Upper lobe of left lung (tissue), 6 donors: ENCODE measurements at regions not wholly inside any gene's neighbourhood (a gene's known extent, or its start where the extent isn't known, plus 50 kb on each side); places are given as distances from the start of the nearest gene placed in this dataset.
A peak's percentile ranks its signal among the peaks of the same experiment; 100 is the strongest.

Experiments used
- ATAC-seq, 2 donors: fragments of 200-7000 bp; cut with Tn5 transposase; one replicate each; pipeline ENCODE4 v1.9.1; 2022; ENCODE audit warnings: mild to moderate bottlenecking in 2 of 2, moderate library complexity in 2 of 2; ENCODE audit not compliant: low FRiP score in 2 of 2
- DNase-seq, 2 donors: peaks; one replicate each; pipeline ENCODE4 v3.0.0-alpha.2; 2019 to 2020
- H3K27ac ChIP-seq, 4 donors: fragments of 200-600 bp; sonication (generic); one replicate each; pipeline ENCODE4 v1.5.1; 2016 to 2019
- H3K27me3 ChIP-seq, 4 donors: fragments of 200-600 bp; sonication (generic); one replicate each; pipeline ENCODE4 v1.5.1; 2017 to 2019
- H3K36me3 ChIP-seq, 4 donors: fragments of 200-600 bp; sonication (generic); one replicate each; pipeline ENCODE4 v1.5.1; 2016 to 2019
- H3K4me1 ChIP-seq, 4 donors: fragments of 200-600 bp; sonication (generic); one replicate each; pipeline ENCODE4 v1.5.1; 2018 to 2019
- H3K4me3 ChIP-seq, 4 donors: fragments of 200-600 bp; sonication (generic); one replicate each; pipeline ENCODE4 v1.5.1; 2017 to 2019; ENCODE audit warnings: mild to moderate bottlenecking in 2 of 4, moderate library complexity in 1 of 4
- H3K9me3 ChIP-seq, 4 donors: fragments of 200-600 bp; sonication (generic); one replicate each; pipeline ENCODE4 v1.5.1; 2018 to 2019
- CTCF ChIP-seq, 6 experiments: fragments of 450-650 bp in 4 of 6; fragments of 200-600 bp in 2 of 6; sonication (generic) in 2 of 6; IDR thresholded peaks; one replicate each; pipeline ENCODE4 v1.5.1; 2016 to 2019; ENCODE audit warnings: antibody characterized with exemption in 6 of 6
- EP300 ChIP-seq, 4 donors: sonication (generic); formaldehyde crosslinking; IDR thresholded peaks; one replicate each; pipeline ENCODE4 v1.5.1; 2017; ENCODE audit warnings: antibody characterized with exemption in 4 of 4, control low read depth in 2 of 4
- POLR2A ChIP-seq, 4 donors: fragments of 450-650 bp; IDR thresholded peaks; one replicate each; pipeline ENCODE4 v1.5.1; 2016 to 2017; ENCODE audit warnings: antibody characterized with exemption in 4 of 4, mild to moderate bottlenecking in 2 of 4
- POLR2AphosphoS5 ChIP-seq, 2 donors: sonication (generic); formaldehyde crosslinking; IDR thresholded peaks; one replicate each; pipeline ENCODE4 v1.5.1; 2017; ENCODE audit warnings: antibody characterized with exemption in 2 of 2
- WGBS, 2 donors: methylation state at CpG; one replicate each; pipeline ENCODE4 v1.1.5; 2017 to 2018; 5-methylcytosine and 5-hydroxymethylcytosine counted together
- donor health status: DM: no; HTN: no; CAD: no; lungs with moderate emphysema.
- donor health status: DM: no; HTN: yes; CAD: no; lungs with severe emphysema.

- peak overlapping the region in 3 of 4 donors; percentile 16 to 25 (median 23) for H3K4me3 ChIP-seq
These were observed 189.9 kb upstream of the TANK start for GRCh38 chr2:160970052-160970965.

GRCh38 chr2:160973991-160974390 lies 186.2 kb upstream of the TANK start:
- H3K27me3 ChIP-seq = no peaks in the 10 kb centered on the region
- DNase-seq (no peak), ATAC-seq (no peak)
- H3K9me3 ChIP-seq = no peaks in the 10 kb centered on the region
- H3K36me3 ChIP-seq = no peaks in the 10 kb centered on the region
- no peaks in the 10 kb centered on the region for H3K4me1 ChIP-seq
- H3K4me3 ChIP-seq = no peak overlapping the region
- no peak overlapping the region for H3K27ac ChIP-seq
- TF ChIP-seq POLR2A (IDR thresholded peaks at IDR 0.05) (no peak), POLR2AphosphoS5 (IDR thresholded peaks at IDR 0.05) (no peak), EP300 (IDR thresholded peaks at IDR 0.05) (no peak), CTCF (IDR thresholded peaks at IDR 0.05) (no peak)

More at GRCh38 chr2:160970052-160970965, 189.9 kb upstream of the TANK start:
- H3K9me3 ChIP-seq = no peaks in the 10 kb centered on the region
- peak overlapping the region; percentile 62 to 76 (median 70) for H3K27ac ChIP-seq
- WGBS, 2 donors = 6 to 9% methylated on average over 3 of the region's 3 CpGs
- peaks cover 0 to 7% (median 0%) of the 10 kb centered on the region in 4 donors for H3K4me1 ChIP-seq
- TF ChIP-seq CTCF (IDR thresholded peaks at IDR 0.05) = peak; percentile 44 to 81 (median 73)
- no peak for TF ChIP-seq POLR2A (IDR thresholded peaks at IDR 0.05)
- peak in 1 of 2 donors; percentile 33 for TF ChIP-seq POLR2AphosphoS5 (IDR thresholded peaks at IDR 0.05)
- peak in 3 of 4 donors; percentile 0 to 34 (median 7) for TF ChIP-seq EP300 (IDR thresholded peaks at IDR 0.05)
- ATAC-seq (peak; percentile 75 to 85), DNase-seq (no peak)
- H3K36me3 ChIP-seq = no peaks in the 10 kb centered on the region
- H3K27me3 ChIP-seq = no peaks in the 10 kb centered on the region

- Histone ChIP-seq H3K4me3 (no peak overlapping the region), H3K9me3 (no peaks in the 10 kb centered on the region), H3K4me1 (no peaks in the 10 kb centered on the region), H3K36me3 (no peaks in the 10 kb centered on the region), H3K27ac (no peak overlapping the region), H3K27me3 (no peaks in the 10 kb centered on the region)
- no peak for TF ChIP-seq EP300 (IDR thresholded peaks at IDR 0.05)
- WGBS, 2 donors = 70 to 73% methylated on average over 4 of the region's 4 CpGs
- DNase-seq (no peak), ATAC-seq (no peak)
These were observed 185.4 kb upstream of the TANK start for GRCh38 chr2:160974803-160975202.

- TF ChIP-seq CTCF (IDR thresholded peaks at IDR 0.05) (no peak), EP300 (IDR thresholded peaks at IDR 0.05) (no peak), POLR2AphosphoS5 (IDR thresholded peaks at IDR 0.05) (no peak), POLR2A (IDR thresholded peaks at IDR 0.05) (no peak)
- ATAC-seq (no peak), DNase-seq (no peak)
- Histone ChIP-seq H3K27me3 (no peaks in the 10 kb centered on the region), H3K9me3 (no peaks in the 10 kb centered on the region), H3K4me3 (no peak overlapping the region), H3K27ac (no peak overlapping the region), H3K4me1 (no peaks in the 10 kb centered on the region), H3K36me3 (no peaks in the 10 kb centered on the region)
- WGBS, 2 donors = 96 to 98% methylated on average over 2 of the region's 2 CpGs
These were observed 183.4 kb upstream of the TANK start for GRCh38 chr2:160976797-160977196.

- TF ChIP-seq CTCF (IDR thresholded peaks at IDR 0.05) = no peak
- TF ChIP-seq POLR2A (IDR thresholded peaks at IDR 0.05) = no peak
- no peak for TF ChIP-seq EP300 (IDR thresholded peaks at IDR 0.05)
- TF ChIP-seq POLR2AphosphoS5 (IDR thresholded peaks at IDR 0.05) = no peak
- H3K27ac ChIP-seq = no peak overlapping the region
- H3K4me3 ChIP-seq = no peak overlapping the region
- 48 to 50% methylated on average over 2 of the region's 2 CpGs for WGBS, 2 donors
- H3K4me1 ChIP-seq = no peaks in the 10 kb centered on the region
- H3K36me3 ChIP-seq = no peaks in the 10 kb centered on the region
- no peaks in the 10 kb centered on the region for H3K27me3 ChIP-seq
- DNase-seq = no peak
- no peak for ATAC-seq
- H3K9me3 ChIP-seq = no peaks in the 10 kb centered on the region
These were observed 182.9 kb upstream of the TANK start for GRCh38 chr2:160977376-160977775.
